HCT116 (cell line): ENCODE measurements at regions not wholly inside any gene's neighbourhood (a gene's known extent, or its start where the extent isn't known, plus 50 kb on each side); places are given as distances from the start of the nearest gene placed in this dataset.

Experiments used
- CEBPB ChIP-seq: IDR thresholded peaks from 2 replicates; pipeline ENCODE4 v1.6.1; 2012; ENCODE audit warnings: low read depth
- CTCF ChIP-seq, 3 experiments: fragments of 200-600 bp in 1 of 3; sonication (generic) in 1 of 3; IDR thresholded peaks in 2 of 3; conservative IDR thresholded peaks in 1 of 3; 2 replicates each; pipeline ENCODE4 v1.5.1; 2012 to 2017; ENCODE audit warnings: low read depth in 2 of 3, low read length in 2 of 3, antibody characterized with exemption in 1 of 3, borderline replicate concordance in 1 of 3, control low read depth in 1 of 3, mild to moderate bottlenecking in 1 of 3, mixed read lengths in 1 of 3, mixed run types in 1 of 3, moderate library complexity in 1 of 3; ENCODE audit not compliant: insufficient read depth in 1 of 3
- POLR2AphosphoS5 ChIP-seq: IDR thresholded peaks from 2 replicates; pipeline ENCODE4 v1.6.1; 2011; ENCODE audit warnings: mild to moderate bottlenecking, low read depth, low read length, moderate library complexity
- RAD21 ChIP-seq: IDR thresholded peaks from 2 replicates; pipeline ENCODE4 v1.6.1; 2012; ENCODE audit warnings: low read depth, mild to moderate bottlenecking
- YY1 ChIP-seq: IDR thresholded peaks from 2 replicates; pipeline ENCODE4 v1.6.1; 2011; ENCODE audit warnings: low read length, low read depth, moderate library complexity, mild to moderate bottlenecking; ENCODE audit not compliant: insufficient replicate concordance; ENCODE audit errors: extremely low read depth
- TF ChIP-seq, protein P1 (sequence below): IDR thresholded peaks from 2 replicates; pipeline ENCODE4 v1.6.1; 2012; ENCODE audit warnings: low read depth

GRCh38 chrY:15286572-15286971 is 762.2 kb downstream of the NLGN4Y start:
- TF ChIP-seq CTCF (IDR thresholded peaks at IDR 0.05 in 2 of 3, conservative IDR thresholded peaks at IDR 0.05 in 1 of 3; ENCODE audit: borderline replicate concordance in 1 of 3, insufficient read depth in 1 of 3, low read depth in 2 of 3, low read length in 2 of 3) (no peak), POLR2AphosphoS5 (no peak), RAD21 (no peak), YY1 (no peak), CEBPB (no peak)
- TF ChIP-seq, protein P1, sequence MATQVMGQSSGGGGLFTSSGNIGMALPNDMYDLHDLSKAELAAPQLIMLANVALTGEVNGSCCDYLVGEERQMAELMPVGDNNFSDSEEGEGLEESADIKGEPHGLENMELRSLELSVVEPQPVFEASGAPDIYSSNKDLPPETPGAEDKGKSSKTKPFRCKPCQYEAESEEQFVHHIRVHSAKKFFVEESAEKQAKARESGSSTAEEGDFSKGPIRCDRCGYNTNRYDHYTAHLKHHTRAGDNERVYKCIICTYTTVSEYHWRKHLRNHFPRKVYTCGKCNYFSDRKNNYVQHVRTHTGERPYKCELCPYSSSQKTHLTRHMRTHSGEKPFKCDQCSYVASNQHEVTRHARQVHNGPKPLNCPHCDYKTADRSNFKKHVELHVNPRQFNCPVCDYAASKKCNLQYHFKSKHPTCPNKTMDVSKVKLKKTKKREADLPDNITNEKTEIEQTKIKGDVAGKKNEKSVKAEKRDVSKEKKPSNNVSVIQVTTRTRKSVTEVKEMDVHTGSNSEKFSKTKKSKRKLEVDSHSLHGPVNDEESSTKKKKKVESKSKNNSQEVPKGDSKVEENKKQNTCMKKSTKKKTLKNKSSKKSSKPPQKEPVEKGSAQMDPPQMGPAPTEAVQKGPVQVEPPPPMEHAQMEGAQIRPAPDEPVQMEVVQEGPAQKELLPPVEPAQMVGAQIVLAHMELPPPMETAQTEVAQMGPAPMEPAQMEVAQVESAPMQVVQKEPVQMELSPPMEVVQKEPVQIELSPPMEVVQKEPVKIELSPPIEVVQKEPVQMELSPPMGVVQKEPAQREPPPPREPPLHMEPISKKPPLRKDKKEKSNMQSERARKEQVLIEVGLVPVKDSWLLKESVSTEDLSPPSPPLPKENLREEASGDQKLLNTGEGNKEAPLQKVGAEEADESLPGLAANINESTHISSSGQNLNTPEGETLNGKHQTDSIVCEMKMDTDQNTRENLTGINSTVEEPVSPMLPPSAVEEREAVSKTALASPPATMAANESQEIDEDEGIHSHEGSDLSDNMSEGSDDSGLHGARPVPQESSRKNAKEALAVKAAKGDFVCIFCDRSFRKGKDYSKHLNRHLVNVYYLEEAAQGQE = no peak
